Upper lobe of left lung (tissue), 6 donors: ENCODE measurements at regions not wholly inside any gene's neighbourhood (a gene's known extent, or its start where the extent isn't known, plus 50 kb on each side); places are given as distances from the start of the nearest gene placed in this dataset.

ENCODE experiments used
- ATAC-seq, 2 donors: fragments of 200-7000 bp; cut with Tn5 transposase; one replicate each; pipeline ENCODE4 v1.9.1; 2022; ENCODE audit warnings: mild to moderate bottlenecking in 2 of 2, moderate library complexity in 2 of 2; ENCODE audit not compliant: low FRiP score in 2 of 2
- DNase-seq, 2 donors: peaks; one replicate each; pipeline ENCODE4 v3.0.0-alpha.2; 2019 to 2020
- H3K27ac ChIP-seq, 4 donors: fragments of 200-600 bp; sonication (generic); one replicate each; pipeline ENCODE4 v1.5.1; 2016 to 2019
- H3K27me3 ChIP-seq, 4 donors: fragments of 200-600 bp; sonication (generic); one replicate each; pipeline ENCODE4 v1.5.1; 2017 to 2019
- H3K36me3 ChIP-seq, 4 donors: fragments of 200-600 bp; sonication (generic); one replicate each; pipeline ENCODE4 v1.5.1; 2016 to 2019
- H3K4me1 ChIP-seq, 4 donors: fragments of 200-600 bp; sonication (generic); one replicate each; pipeline ENCODE4 v1.5.1; 2018 to 2019
- H3K4me3 ChIP-seq, 4 donors: fragments of 200-600 bp; sonication (generic); one replicate each; pipeline ENCODE4 v1.5.1; 2017 to 2019; ENCODE audit warnings: mild to moderate bottlenecking in 2 of 4, moderate library complexity in 1 of 4
- H3K9me3 ChIP-seq, 4 donors: fragments of 200-600 bp; sonication (generic); one replicate each; pipeline ENCODE4 v1.5.1; 2018 to 2019
- CTCF ChIP-seq, 6 experiments: fragments of 450-650 bp in 4 of 6; fragments of 200-600 bp in 2 of 6; sonication (generic) in 2 of 6; IDR thresholded peaks; one replicate each; pipeline ENCODE4 v1.5.1; 2016 to 2019; ENCODE audit warnings: antibody characterized with exemption in 6 of 6
- EP300 ChIP-seq, 4 donors: sonication (generic); formaldehyde crosslinking; IDR thresholded peaks; one replicate each; pipeline ENCODE4 v1.5.1; 2017; ENCODE audit warnings: antibody characterized with exemption in 4 of 4, control low read depth in 2 of 4
- POLR2A ChIP-seq, 4 donors: fragments of 450-650 bp; IDR thresholded peaks; one replicate each; pipeline ENCODE4 v1.5.1; 2016 to 2017; ENCODE audit warnings: antibody characterized with exemption in 4 of 4, mild to moderate bottlenecking in 2 of 4
- POLR2AphosphoS5 ChIP-seq, 2 donors: sonication (generic); formaldehyde crosslinking; IDR thresholded peaks; one replicate each; pipeline ENCODE4 v1.5.1; 2017; ENCODE audit warnings: antibody characterized with exemption in 2 of 2
- WGBS, 2 donors: methylation state at CpG; one replicate each; pipeline ENCODE4 v1.1.5; 2017 to 2018; 5-methylcytosine and 5-hydroxymethylcytosine counted together
- donor health status: DM: no; HTN: no; CAD: no; lungs with moderate emphysema.
- donor health status: DM: no; HTN: yes; CAD: no; lungs with severe emphysema.

GRCh38 chr7:119270045-119270464 is 1002.9 kb upstream of the KCND2 start:
- H3K4me1 ChIP-seq: no peaks in the 10 kb centered on the region
- peak in 1 of 2 donors; percentile 53 for DNase-seq
- no peaks in the 10 kb centered on the region for H3K27me3 ChIP-seq
- ATAC-seq: peak; percentile 83 to 86
- H3K9me3 ChIP-seq: no peaks in the 10 kb centered on the region
- TF ChIP-seq POLR2A (IDR thresholded peaks at IDR 0.05) (no peak), CTCF (IDR thresholded peaks at IDR 0.05) (peak; percentile 37 to 75 (median 61))
- H3K27ac ChIP-seq: no peak overlapping the region
- H3K4me3 ChIP-seq: no peak overlapping the region
- H3K36me3 ChIP-seq: no peaks in the 10 kb centered on the region
- 20% methylated on average over 7 of the region's 7 CpGs for WGBS, 2 donors

- Histone ChIP-seq H3K27me3 (no peaks in the 10 kb centered on the region), H3K9me3 (no peaks in the 10 kb centered on the region), H3K27ac (no peak overlapping the region), H3K36me3 (no peaks in the 10 kb centered on the region), H3K4me3 (no peak overlapping the region), H3K4me1 (no peaks in the 10 kb centered on the region)
- no peak for TF ChIP-seq POLR2A (IDR thresholded peaks at IDR 0.05)
- no peak for TF ChIP-seq EP300 (IDR thresholded peaks at IDR 0.05)
- TF ChIP-seq POLR2AphosphoS5 (IDR thresholded peaks at IDR 0.05): no peak
- TF ChIP-seq CTCF (IDR thresholded peaks at IDR 0.05): no peak
- ATAC-seq (peak in 1 of 2 donors; percentile 34), DNase-seq (no peak)
- 74 to 81% methylated on average over 5 to 6 of the region's 6 CpGs for WGBS, 2 donors
Measured at GRCh38 chr7:119270644-119271043, 1002.3 kb upstream of the KCND2 start.

- Histone ChIP-seq H3K27me3 (no peaks in the 10 kb centered on the region), H3K4me1 (no peaks in the 10 kb centered on the region), H3K4me3 (no peak overlapping the region), H3K36me3 (no peaks in the 10 kb centered on the region), H3K9me3 (no peaks in the 10 kb centered on the region), H3K27ac (no peak overlapping the region)
- TF ChIP-seq POLR2A (IDR thresholded peaks at IDR 0.05) (no peak), CTCF (IDR thresholded peaks at IDR 0.05) (no peak), POLR2AphosphoS5 (IDR thresholded peaks at IDR 0.05) (no peak)
- DNase-seq (no peak), ATAC-seq (peak; percentile 12 to 19)
- WGBS, 2 donors: 91 to 92% methylated on average over 6 to 9 of the region's 9 CpGs
Measured at GRCh38 chr7:119271147-119271779, 1001.7 kb upstream of the KCND2 start.

- WGBS, 2 donors: 58 to 62% methylated on average over 1 of the region's 1 CpG
- TF ChIP-seq CTCF (IDR thresholded peaks at IDR 0.05) (no peak), POLR2A (IDR thresholded peaks at IDR 0.05) (no peak), POLR2AphosphoS5 (IDR thresholded peaks at IDR 0.05) (no peak), EP300 (IDR thresholded peaks at IDR 0.05) (no peak)
Measured at GRCh38 chr7:119281181-119281846, 991.7 kb upstream of the KCND2 start.

GRCh38 chr7:119283353-119283752 is 989.6 kb upstream of the KCND2 start:
- 91 to 97% methylated on average over 3 of the region's 3 CpGs for WGBS, 2 donors
- Histone ChIP-seq H3K9me3 (no peaks in the 10 kb centered on the region), H3K27ac (no peak overlapping the region), H3K4me1 (no peaks in the 10 kb centered on the region), H3K4me3 (no peak overlapping the region), H3K27me3 (no peaks in the 10 kb centered on the region), H3K36me3 (no peaks in the 10 kb centered on the region)
- DNase-seq (no peak), ATAC-seq (no peak)
- TF ChIP-seq POLR2AphosphoS5 (IDR thresholded peaks at IDR 0.05) (no peak), POLR2A (IDR thresholded peaks at IDR 0.05) (no peak), CTCF (IDR thresholded peaks at IDR 0.05) (no peak), EP300 (IDR thresholded peaks at IDR 0.05) (no peak)

More at GRCh38 chr7:119281181-119281846, 991.7 kb upstream of the KCND2 start:
- Histone ChIP-seq H3K27me3 (no peaks in the 10 kb centered on the region), H3K4me1 (no peaks in the 10 kb centered on the region), H3K9me3 (no peaks in the 10 kb centered on the region), H3K36me3 (no peaks in the 10 kb centered on the region), H3K27ac (no peak overlapping the region), H3K4me3 (no peak overlapping the region)
- DNase-seq: no peak
- no peak for ATAC-seq
